CD4-positive, alpha-beta T cell treated with Interleukin-15 for 1 hour (primary cell): ENCODE measurements at regions not wholly inside any gene's neighbourhood (a gene's known extent, or its start where the extent isn't known, plus 50 kb on each side); places are given as distances from the start of the nearest gene placed in this dataset.
"Not testable (repeated sequence)": the region's sequence is repeated elsewhere in the genome, so short reads cannot be mapped to it uniquely, and the experiment has no call there.

ENCODE experiments used
- DNase-seq: peaks from one replicate; pipeline ENCODE4 v3.0.0-alpha.2; 2020

GRCh38 chr7:20521243-20521642 is 94.2 kb upstream of the ABCB5 start:
- no peak for DNase-seq

- DNase-seq, result no peak
These were observed 86.2 kb upstream of the ABCB5 start for GRCh38 chr7:20529260-20529659.

GRCh38 chr7:20532890-20533289 is 82.6 kb upstream of the ABCB5 start:
- no peak for DNase-seq

GRCh38 chr7:20534543-20534942 is 80.9 kb upstream of the ABCB5 start:
- no peak for DNase-seq

GRCh38 chr7:20535541-20535940 is 79.9 kb upstream of the ABCB5 start:
- DNase-seq, result no peak

GRCh38 chr7:20539201-20539600 is 76.3 kb upstream of the ABCB5 start:
- DNase-seq, result no peak

- no peak for DNase-seq
These were observed 73.7 kb upstream of the ABCB5 start for GRCh38 chr7:20541608-20542349.

- no peak for DNase-seq
These were observed 72.9 kb upstream of the ABCB5 start for GRCh38 chr7:20542594-20542993.

- DNase-seq, result no peak
These were observed 72.0 kb upstream of the ABCB5 start for GRCh38 chr7:20543500-20543899.

- DNase-seq, result no peak
These were observed 70.5 kb upstream of the ABCB5 start for GRCh38 chr7:20545016-20545415.

- not testable (repeated sequence) for DNase-seq
These were observed 68.5 kb upstream of the ABCB5 start for GRCh38 chr7:20546958-20547357.

- no peak for DNase-seq
These were observed 61.4 kb upstream of the ABCB5 start for GRCh38 chr7:20554072-20554471.

- DNase-seq, result no peak
These were observed 59.4 kb upstream of the ABCB5 start for GRCh38 chr7:20556091-20556490.

GRCh38 chr7:20557116-20557515 is 58.4 kb upstream of the ABCB5 start:
- no peak for DNase-seq

- DNase-seq, result no peak
These were observed 56.3 kb upstream of the ABCB5 start for GRCh38 chr7:20558963-20559716.

- no peak for DNase-seq
These were observed 55.6 kb upstream of the ABCB5 start for GRCh38 chr7:20559883-20560282.

- DNase-seq, result no peak
These were observed 54.9 kb upstream of the ABCB5 start for GRCh38 chr7:20560325-20561180.

- DNase-seq, result no peak
These were observed 54.0 kb upstream of the ABCB5 start for GRCh38 chr7:20561466-20561865.

- DNase-seq, result no peak
These were observed 53.6 kb upstream of the ABCB5 start for GRCh38 chr7:20561908-20562307.

GRCh38 chr7:20562461-20562860 is 53.0 kb upstream of the ABCB5 start:
- no peak for DNase-seq
